Lung (tissue), 11 donors: ENCODE measurements at regions not wholly inside any gene's neighbourhood (a gene's known extent, or its start where the extent isn't known, plus 50 kb on each side); places are given as distances from the start of the nearest gene placed in this dataset.
"Not testable (repeated sequence)": the region's sequence is repeated elsewhere in the genome, so short reads cannot be mapped to it uniquely, and the experiment has no call there.

ENCODE experiments used
- ATAC-seq: fragments of 200-7000 bp; cut with Tn5 transposase; one replicate; pipeline ENCODE4 v1.9.1; 2020; ENCODE audit warnings: moderate number of reproducible peaks; ENCODE audit not compliant: insufficient read depth, low FRiP score
- DNase-seq, 3 donors: peaks; one replicate each; pipeline ENCODE4 v3.0.0-alpha.2; 2013 to 2017
- H3K27ac ChIP-seq, 2 donors: one replicate each; pipeline ENCODE4 v1.5.1; 2013; ENCODE audit warnings: mild to moderate bottlenecking in 2 of 2, moderate library complexity in 2 of 2, control low read depth in 1 of 2, inconsistent platforms in 1 of 2, low read depth in 1 of 2, low read length in 1 of 2
- H3K27me3 ChIP-seq, 3 donors: one replicate each; pipeline ENCODE4 v1.5.1; 2013; ENCODE audit warnings: low read length in 2 of 3; ENCODE audit not compliant: control insufficient read depth in 3 of 3, insufficient read depth in 3 of 3
- H3K36me3 ChIP-seq, 4 donors: one replicate each; pipeline ENCODE4 v1.5.1; 2013; ENCODE audit warnings: low read length in 4 of 4, mild to moderate bottlenecking in 1 of 4, moderate library complexity in 1 of 4; ENCODE audit not compliant: control insufficient read depth in 4 of 4, insufficient read depth in 4 of 4
- H3K4me1 ChIP-seq, 5 donors: one replicate each; pipeline ENCODE4 v1.5.1; 2013; ENCODE audit warnings: low read length in 5 of 5, mild to moderate bottlenecking in 2 of 5, moderate library complexity in 1 of 5; ENCODE audit not compliant: control insufficient read depth in 5 of 5, insufficient read depth in 5 of 5
- H3K4me3 ChIP-seq: one replicate; pipeline ENCODE4 v1.5.1; 2013; ENCODE audit warnings: mild to moderate bottlenecking, control low read depth, moderate library complexity
- H3K9ac ChIP-seq, 2 donors: one replicate each; pipeline ENCODE4 v1.5.1; 2013; ENCODE audit warnings: low read length in 2 of 2, control low read depth in 1 of 2; ENCODE audit not compliant: insufficient read depth in 1 of 2
- H3K9me3 ChIP-seq, 4 donors: one replicate each; pipeline ENCODE4 v1.5.1; 2013; ENCODE audit warnings: low read length in 3 of 4, mild to moderate bottlenecking in 1 of 4, moderate library complexity in 1 of 4; ENCODE audit not compliant: control insufficient read depth in 4 of 4, insufficient read depth in 3 of 4
- WGBS, 2 donors: extraction: QIAGEN DNeasy Blood & Tissue Kit; methylation state at CpG; one replicate each; pipeline ENCODE4 v1.1.7; 2013; 5-methylcytosine and 5-hydroxymethylcytosine counted together
- TF ChIP-seq, protein P1 (sequence below): IDR thresholded peaks from 2 replicates; pipeline ENCODE4 v1.5.1; 2012; ENCODE audit warnings: mild to moderate bottlenecking; ENCODE audit errors: control extremely low read depth, extremely low read depth
- donor health status: control.
- donor health status: control.
- donor health status: Bipolar disorder and iron deficiency.
- donor health status: healthy.
- donor health status: DM: yes; HTN: yes; CAD: no.

GRCh38 chrX:67346667-67347066, 197.2 kb upstream of the AR start:
- Histone ChIP-seq H3K27me3 (peaks cover 0 to 3% (median 0%) of the 10 kb centered on the region in 3 donors), H3K27ac (no peak overlapping the region), H3K9me3 (no peaks in the 10 kb centered on the region), H3K4me1 (no peaks in the 10 kb centered on the region), H3K36me3 (no peaks in the 10 kb centered on the region), H3K4me3 (no peak overlapping the region), H3K9ac (no peak overlapping the region)
- WGBS, 2 donors = 59 to 88% methylated on average over 1 of the region's 1 CpG
- TF ChIP-seq, protein P1, sequence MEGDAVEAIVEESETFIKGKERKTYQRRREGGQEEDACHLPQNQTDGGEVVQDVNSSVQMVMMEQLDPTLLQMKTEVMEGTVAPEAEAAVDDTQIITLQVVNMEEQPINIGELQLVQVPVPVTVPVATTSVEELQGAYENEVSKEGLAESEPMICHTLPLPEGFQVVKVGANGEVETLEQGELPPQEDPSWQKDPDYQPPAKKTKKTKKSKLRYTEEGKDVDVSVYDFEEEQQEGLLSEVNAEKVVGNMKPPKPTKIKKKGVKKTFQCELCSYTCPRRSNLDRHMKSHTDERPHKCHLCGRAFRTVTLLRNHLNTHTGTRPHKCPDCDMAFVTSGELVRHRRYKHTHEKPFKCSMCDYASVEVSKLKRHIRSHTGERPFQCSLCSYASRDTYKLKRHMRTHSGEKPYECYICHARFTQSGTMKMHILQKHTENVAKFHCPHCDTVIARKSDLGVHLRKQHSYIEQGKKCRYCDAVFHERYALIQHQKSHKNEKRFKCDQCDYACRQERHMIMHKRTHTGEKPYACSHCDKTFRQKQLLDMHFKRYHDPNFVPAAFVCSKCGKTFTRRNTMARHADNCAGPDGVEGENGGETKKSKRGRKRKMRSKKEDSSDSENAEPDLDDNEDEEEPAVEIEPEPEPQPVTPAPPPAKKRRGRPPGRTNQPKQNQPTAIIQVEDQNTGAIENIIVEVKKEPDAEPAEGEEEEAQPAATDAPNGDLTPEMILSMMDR = no peak
- DNase-seq (no peak), ATAC-seq (no peak)

DNA sequence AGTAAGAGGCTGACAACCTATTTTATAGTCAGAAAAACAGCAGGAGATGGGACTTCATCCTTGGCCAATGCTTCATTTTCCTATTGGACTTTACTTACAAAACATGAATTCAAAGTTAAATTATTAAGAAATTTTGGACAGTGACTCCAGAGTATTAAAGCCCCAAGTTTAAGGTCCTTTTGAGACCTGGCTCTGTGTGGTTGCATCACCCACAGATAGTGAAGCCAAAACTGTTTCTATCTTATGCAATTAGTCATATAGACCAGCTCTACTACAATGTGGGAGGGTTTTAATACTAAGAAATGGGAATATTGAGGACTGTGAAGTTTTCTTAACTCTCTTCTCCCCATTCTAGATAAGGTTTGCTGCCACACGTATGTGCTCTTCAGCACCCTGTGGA, 196.7 kb upstream of the AR start:
- no peaks in the 10 kb centered on the region for H3K36me3 ChIP-seq
- H3K27ac ChIP-seq = no peak overlapping the region
- H3K27me3 ChIP-seq = peaks cover 0 to 3% (median 0%) of the 10 kb centered on the region in 3 donors
- no peaks in the 10 kb centered on the region for H3K9me3 ChIP-seq
- no peak for ATAC-seq
- 89 to 100% methylated on average over 1 of the region's 1 CpG for WGBS, 2 donors
- H3K9ac ChIP-seq = no peak overlapping the region
- H3K4me1 ChIP-seq = no peaks in the 10 kb centered on the region
- no peak overlapping the region for H3K4me3 ChIP-seq
- DNase-seq = no peak
- TF ChIP-seq, protein P1 = no peak

DNA sequence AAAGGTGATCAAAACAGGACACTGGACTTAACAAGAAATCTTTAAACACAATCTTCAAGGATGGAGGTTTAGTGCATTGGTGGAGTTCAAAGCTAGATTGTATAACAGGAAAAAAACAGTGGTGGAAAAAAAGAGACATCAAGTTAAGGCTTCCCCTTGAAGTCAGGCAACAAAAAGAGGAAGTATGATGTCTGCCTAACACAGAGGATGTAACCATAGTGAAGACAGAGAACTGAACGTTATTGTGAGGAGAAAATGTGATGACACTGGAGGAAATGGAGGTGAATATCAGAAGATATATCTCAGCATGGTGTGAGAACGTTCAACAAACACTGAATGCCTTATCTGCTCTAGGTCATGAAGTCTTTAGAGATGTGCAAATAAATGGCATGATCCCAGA, 192.4 kb upstream of the AR start:
- no peaks in the 10 kb centered on the region for H3K36me3 ChIP-seq
- no peak overlapping the region for H3K9ac ChIP-seq
- TF ChIP-seq, protein P1 = no peak
- H3K9me3 ChIP-seq = no peaks in the 10 kb centered on the region
- ATAC-seq (no peak), DNase-seq (no peak)
- no peak overlapping the region for H3K4me3 ChIP-seq
- peaks cover 0 to 3% (median 0%) of the 10 kb centered on the region in 3 donors for H3K27me3 ChIP-seq
- no peaks in the 10 kb centered on the region for H3K4me1 ChIP-seq
- WGBS, 2 donors = 16 to 35% methylated on average over 2 of the region's 2 CpGs
- no peak overlapping the region for H3K27ac ChIP-seq

DNA sequence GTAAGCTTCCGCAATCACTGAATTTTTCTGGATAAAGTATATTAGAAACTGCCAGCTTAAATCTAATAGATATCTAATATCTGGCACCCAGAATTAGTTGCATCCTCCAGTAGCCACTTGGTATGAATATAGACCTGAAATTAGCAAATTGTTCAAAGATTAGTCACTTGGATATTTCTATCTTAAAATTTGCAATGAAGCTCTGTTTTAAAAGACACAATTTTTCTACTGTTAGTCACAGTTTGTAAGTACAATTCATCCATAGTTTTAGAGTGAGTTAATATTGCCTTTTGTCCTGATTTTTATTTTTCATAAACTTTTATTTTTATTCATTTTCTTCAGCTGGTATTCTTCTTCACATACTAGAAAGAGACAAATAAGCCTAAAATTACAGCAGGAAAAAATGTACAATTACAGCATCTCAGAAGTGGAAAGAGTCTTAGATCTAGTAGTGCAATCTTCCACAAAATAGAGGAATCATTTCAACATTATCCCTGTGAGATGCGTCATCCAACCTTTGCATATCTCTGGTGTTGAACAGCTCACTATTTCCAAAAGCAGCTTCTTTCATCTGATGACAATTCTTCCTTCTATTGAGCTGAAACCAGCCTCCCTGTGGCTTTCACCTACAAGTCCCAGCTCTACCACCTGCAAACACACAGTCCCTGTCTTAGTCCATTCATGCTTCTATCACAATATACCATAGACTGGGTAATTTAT, 190.0 kb upstream of the AR start:
- no peaks in the 10 kb centered on the region for H3K4me1 ChIP-seq
- H3K27me3 ChIP-seq = no peaks in the 10 kb centered on the region
- no peaks in the 10 kb centered on the region for H3K36me3 ChIP-seq
- H3K27ac ChIP-seq = no peak overlapping the region
- H3K4me3 ChIP-seq = no peak overlapping the region
- no peak overlapping the region for H3K9ac ChIP-seq
- 83 to 91% methylated on average over 2 of the region's 2 CpGs for WGBS, 2 donors
- ATAC-seq (no peak), DNase-seq (no peak)
- TF ChIP-seq, protein P1 = no peak
- no peaks in the 10 kb centered on the region for H3K9me3 ChIP-seq

GRCh38 chrX:67361267-67361666, 182.6 kb upstream of the AR start:
- WGBS, 2 donors = 75 to 90% methylated on average over 2 of the region's 2 CpGs
- not testable (repeated sequence) for H3K4me3 ChIP-seq, DNase-seq, H3K9ac ChIP-seq, H3K36me3 ChIP-seq, ATAC-seq, H3K27me3 ChIP-seq, H3K9me3 ChIP-seq, H3K4me1 ChIP-seq, H3K27ac ChIP-seq
